AG20443 (cell line): ENCODE measurements at regions not wholly inside any gene's neighbourhood (a gene's known extent, or its start where the extent isn't known, plus 50 kb on each side); places are given as distances from the start of the nearest gene placed in this dataset.
"Not testable (repeated sequence)": the region's sequence is repeated elsewhere in the genome, so short reads cannot be mapped to it uniquely, and the experiment has no call there.

Experiments used
- DNase-seq: peaks from one replicate; pipeline ENCODE4 v3.0.0; 2012; ENCODE audit warnings: low spot score, mixed read lengths

DNA sequence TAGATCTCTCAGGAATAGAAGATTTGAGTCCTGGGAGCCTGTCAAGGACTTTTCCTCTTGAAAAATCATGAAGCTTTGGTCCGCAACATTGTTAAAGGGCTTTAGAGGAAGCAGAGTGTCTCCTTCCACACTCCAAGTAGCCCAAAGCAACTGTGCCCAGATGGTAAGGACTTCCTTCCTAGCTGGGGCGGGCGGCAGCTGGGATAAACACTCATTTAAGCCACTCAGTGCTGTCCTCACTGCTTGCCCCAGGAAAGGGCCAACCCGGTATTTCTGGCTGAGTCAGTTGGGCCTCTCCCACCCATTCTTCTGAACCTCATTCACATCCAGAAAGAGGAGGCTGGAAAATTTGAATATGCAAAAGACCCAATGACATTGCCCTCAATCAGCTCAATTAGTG is 144.3 kb downstream of the CHIC2 start:
- peak; percentile 52 for DNase-seq

DNA sequence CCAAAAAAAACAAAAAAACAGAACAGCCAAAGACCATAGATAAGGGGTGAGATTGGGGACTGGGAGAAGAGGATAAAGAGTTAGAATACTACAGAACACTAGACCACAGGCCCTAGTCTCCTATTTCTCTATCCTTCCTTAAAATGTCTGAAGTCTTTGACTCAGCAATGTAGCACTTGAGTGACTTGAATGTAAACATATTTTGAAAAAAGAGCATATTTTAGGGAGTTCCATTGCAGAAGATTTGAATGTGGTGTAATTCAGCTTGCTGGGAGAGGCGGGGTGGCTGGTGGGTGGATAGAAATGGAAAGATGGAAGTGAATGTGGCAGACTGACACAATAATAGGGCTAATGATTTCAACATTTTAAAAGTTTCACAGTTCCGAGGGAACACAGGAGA is 144.9 kb downstream of the CHIC2 start:
- no peak for DNase-seq

- no peak for DNase-seq
Observed at GRCh38 chr4:53917729-53918128, 146.7 kb downstream of the CHIC2 start.

DNA sequence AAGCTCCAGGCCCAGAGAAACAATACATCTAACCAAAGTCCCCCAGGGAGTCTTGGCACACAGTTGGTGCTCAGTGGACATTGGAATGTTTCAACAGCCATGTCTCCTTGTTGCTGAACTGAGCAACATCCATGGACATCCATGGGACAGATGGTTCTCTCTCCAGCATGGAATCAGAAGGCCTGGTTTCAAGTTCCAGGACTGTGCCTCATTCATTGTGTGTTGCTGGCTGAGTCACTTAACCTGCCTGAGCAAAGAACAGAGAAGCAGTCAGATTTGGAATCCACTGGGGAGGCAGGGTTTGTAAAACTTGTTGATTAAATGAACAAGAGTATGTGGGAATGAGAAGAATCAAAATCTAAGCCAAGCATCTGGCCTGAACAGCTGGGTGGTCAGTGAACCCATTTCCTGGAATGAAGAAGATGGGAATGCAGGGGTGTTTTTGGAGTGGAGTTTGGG is 147.9 kb downstream of the CHIC2 start:
- DNase-seq = peak; percentile 45

- peak; percentile 81 for DNase-seq
Observed at GRCh38 chr4:53914313-53915016, 149.9 kb downstream of the CHIC2 start.

DNA sequence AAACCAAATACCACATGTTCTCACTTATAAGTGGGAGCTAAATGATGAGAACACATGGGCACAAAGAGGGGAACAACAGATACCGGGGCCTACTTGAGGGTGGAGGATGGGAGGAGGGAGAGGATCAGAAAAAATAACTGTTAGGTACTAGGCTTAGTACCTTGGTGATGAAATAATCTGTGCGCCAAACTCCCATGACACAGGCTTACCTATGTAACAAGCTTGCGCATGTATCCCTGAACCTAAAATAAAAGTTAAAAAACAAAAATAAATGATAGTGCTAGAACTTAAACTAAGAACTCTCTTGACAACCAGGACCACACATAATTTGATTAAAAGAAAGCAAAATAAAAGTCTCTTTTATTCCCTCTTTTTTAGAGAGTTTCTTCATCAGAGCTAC is 150.6 kb downstream of the CHIC2 start:
- DNase-seq = no peak

DNA sequence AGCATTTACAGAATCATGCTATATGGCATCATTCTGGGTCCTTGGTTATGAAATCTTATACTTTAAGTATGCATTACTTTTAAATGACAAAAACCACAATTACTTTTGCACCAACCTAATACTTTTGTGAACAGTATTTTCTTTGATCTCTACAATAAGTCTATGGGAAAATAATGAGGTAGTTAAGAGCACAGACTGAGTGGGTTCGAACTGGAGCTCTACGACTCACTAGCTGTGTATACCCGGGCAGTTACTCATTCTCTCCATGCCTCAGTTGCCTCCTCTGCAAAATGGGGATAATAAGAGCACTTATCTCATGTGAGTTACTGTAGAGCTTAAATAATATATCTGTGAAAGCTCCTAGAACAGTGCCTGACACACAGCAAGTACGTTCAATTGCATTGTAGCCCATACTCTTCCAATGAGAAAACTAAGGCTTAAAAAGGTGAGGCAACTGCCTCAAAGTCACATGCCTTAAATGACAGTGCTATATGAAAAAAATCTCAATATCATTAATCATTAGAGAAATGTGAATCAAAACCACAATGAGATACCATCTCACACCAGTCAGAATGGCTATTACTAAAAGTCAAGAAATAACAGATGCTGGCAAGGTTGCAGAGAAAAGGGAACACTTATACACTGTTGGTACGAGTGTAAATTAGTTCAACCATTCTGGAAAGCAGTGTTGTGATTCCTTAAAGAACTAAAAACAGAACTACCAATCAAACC is 151.5 kb downstream of the CHIC2 start:
- no peak for DNase-seq

DNA sequence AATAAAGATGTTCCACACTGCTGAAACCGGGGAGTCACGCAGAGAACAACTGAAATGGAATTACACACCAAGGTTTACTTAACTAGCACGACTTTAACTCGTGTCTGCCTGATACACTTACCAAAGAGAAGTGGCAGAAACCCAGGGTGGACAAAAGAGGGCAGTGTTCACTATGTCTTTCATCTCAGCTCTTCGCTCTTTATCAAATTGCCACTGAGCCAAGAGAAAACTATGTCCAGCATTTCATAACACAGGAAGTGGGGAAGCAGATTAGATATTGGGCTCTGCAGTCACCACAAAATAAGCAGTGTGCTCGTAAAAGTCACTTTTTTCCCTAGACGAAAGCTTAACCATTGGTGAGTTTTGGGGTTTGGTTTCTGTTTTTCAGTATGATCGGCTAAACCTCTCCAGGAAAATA is 155.7 kb downstream of the CHIC2 start:
- peak; percentile 68 for DNase-seq

- no peak for DNase-seq
Observed at GRCh38 chr4:53907772-53908171, 156.6 kb downstream of the CHIC2 start.

DNA sequence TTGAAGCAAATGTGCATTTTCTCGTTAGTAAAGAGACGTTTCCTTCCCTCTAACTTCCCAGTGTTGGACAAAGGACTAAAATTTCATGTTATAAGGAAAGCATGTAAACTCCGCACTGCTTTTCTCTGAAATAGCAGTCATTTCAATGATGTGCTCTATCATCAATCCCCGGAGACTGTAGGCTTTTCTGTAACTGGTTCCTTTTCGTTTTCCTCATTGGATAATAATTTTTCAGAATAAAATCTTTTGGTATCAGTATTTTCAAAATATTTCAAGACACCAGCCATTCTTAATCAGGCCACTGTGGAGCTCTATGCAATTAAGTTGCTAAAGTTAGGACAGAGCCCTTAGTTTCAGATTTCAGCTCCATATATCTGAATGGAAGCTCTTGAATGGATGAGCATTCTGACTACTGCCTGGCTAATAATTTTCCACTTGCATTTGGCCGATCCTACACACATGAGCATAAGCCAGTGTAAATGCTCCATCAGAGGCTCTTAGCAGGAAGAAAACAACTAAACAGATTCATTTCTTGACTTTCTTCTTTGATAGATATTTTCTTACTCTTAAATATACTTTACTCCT is 157.7 kb downstream of the CHIC2 start:
- no peak for DNase-seq

- peak; percentile 49 for DNase-seq
Observed at GRCh38 chr4:53905941-53906377, 158.4 kb downstream of the CHIC2 start.

- DNase-seq = no peak
Observed at GRCh38 chr4:53905276-53905940, 159.0 kb downstream of the CHIC2 start.

- no peak for DNase-seq
Observed at GRCh38 chr4:53902786-53903185, 161.6 kb downstream of the CHIC2 start.

DNA sequence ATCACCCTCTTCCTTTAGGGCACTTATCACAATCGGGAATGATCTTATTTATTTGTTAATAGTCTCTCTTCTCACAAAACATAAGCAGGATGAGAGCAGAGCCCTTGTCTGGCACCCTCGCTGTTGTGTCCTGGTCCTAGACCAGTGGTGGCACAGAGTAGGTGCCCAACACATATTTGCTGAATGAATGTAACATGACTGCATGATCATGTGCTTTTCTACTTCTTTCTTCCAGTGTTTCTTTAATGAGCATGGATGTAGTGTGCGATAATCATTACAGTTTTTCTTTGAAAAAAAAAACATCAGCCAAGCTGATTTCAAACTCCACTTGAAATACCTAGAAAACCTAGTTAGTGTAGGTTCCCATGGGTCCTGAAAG is 164.1 kb downstream of the CHIC2 start:
- DNase-seq = no peak

GRCh38 chr4:53899586-53900270 is 164.7 kb downstream of the CHIC2 start:
- peak; percentile 76 for DNase-seq

DNA sequence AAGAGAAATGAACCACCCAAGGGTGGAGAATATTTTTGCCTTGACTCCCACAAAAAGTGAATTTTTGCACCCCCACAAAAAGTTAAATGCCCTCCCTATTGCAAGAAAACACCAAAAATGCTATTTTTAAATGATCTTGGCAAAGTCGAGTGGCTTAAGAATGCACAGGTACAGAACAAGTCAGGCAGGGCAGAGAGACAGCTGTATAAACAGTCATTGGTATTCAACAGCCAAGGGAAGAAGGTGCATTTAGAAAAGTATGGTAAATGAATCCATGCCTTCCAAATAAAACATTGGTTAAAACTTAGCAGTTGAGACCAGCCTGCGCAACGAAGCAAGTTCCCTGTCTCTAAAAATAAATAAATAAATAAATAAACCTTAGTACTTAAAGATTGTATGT is 169.3 kb downstream of the CHIC2 start:
- no peak for DNase-seq

- DNase-seq = no peak
Observed at GRCh38 chr4:53890461-53890860, 173.9 kb downstream of the CHIC2 start.

- peak; percentile 15 for DNase-seq
Observed at GRCh38 chr4:53889326-53890055, 174.9 kb downstream of the CHIC2 start.

DNA sequence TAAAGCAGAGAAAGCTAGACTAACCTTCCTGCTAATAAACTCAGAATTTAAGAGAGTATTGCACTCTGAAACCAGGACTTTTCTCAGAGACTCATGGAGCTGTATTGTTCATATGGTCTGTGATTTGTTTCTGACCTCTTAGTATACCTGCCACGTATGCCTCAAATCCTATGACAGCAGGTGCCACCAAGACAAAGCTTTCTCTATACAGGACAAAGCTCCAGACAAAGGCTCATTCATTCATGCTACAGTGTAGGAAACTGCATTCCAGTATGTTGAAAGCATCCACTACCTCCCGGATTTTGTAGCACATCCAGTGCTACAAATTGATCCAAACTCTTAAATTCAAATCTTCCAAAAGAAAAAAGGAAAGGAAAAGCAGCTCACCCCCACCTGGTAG is 178.3 kb downstream of the CHIC2 start:
- no peak for DNase-seq

GRCh38 chr4:53885668-53886067 is 178.7 kb downstream of the CHIC2 start:
- DNase-seq = no peak

GRCh38 chr4:53877096-53877495 is 187.3 kb downstream of the CHIC2 start:
- not testable (repeated sequence) for DNase-seq
